H1 (cell line): ENCODE measurements at regions not wholly inside any gene's neighbourhood (a gene's known extent, or its start where the extent isn't known, plus 50 kb on each side); places are given as distances from the start of the nearest gene placed in this dataset.
A peak's percentile ranks its signal among the peaks of the same experiment; 100 is the strongest.

Source experiments
- CTCF ChIA-PET: fragments of 300-600 bp; sonication (Branson Sonifier 250); formaldehyde crosslinking; loops from one replicate; lab custom pipeline; 2021; ENCODE audit not compliant: partially characterized antibody; lab: Charles Lee
- POLR2A ChIA-PET: fragments of 300-600 bp; sonication (Branson Sonifier 250); formaldehyde crosslinking; loops from one replicate; lab custom pipeline; 2021; ENCODE audit warnings: inconsistent platforms; ENCODE audit not compliant: partially characterized antibody; lab: Charles Lee
- DNase-seq, 2 experiments: peaks; one replicate each; pipeline versions ENCODE4 v3.0.0 to v3.0.0-alpha.2; 2010 to 2022; ENCODE audit warnings: low spot score in 2 of 2, low read depth in 1 of 2, mixed read lengths in 1 of 2
- FAIRE-seq: peaks from 2 replicates; lab custom pipeline; 2011; peaks lifted over from hg19 to GRCh38; lab: Jason Lieb, UNC
- H2AFZ ChIP-seq: 2 replicates; pipeline ENCODE4 v1.8.1; 2012; ENCODE audit warnings: low read length, inconsistent platforms
- H2AK5ac ChIP-seq: 2 replicates; pipeline ENCODE4 v1.6.1; 2013; ENCODE audit warnings: low read depth, low read length
- H2BK120ac ChIP-seq: replicated peaks from 2 replicates; pipeline ENCODE3; 2013; ENCODE audit warnings: low read depth, low read length, inconsistent platforms
- H2BK12ac ChIP-seq: 2 replicates; pipeline ENCODE4 v1.6.1; 2013; ENCODE audit warnings: low read depth, low read length
- H2BK15ac ChIP-seq: 2 replicates; pipeline ENCODE4 v1.6.1; 2013; ENCODE audit warnings: low read length
- H2BK20ac ChIP-seq: 2 replicates; pipeline ENCODE4 v1.6.1; 2013; ENCODE audit warnings: low read length
- H2BK5ac ChIP-seq: 2 replicates; pipeline ENCODE4 v1.6.1; 2013; ENCODE audit warnings: low read depth, low read length
- H3K14ac ChIP-seq: 2 replicates; pipeline ENCODE4 v1.6.1; 2013; ENCODE audit warnings: inconsistent platforms; ENCODE audit not compliant: insufficient read length
- H3K18ac ChIP-seq: 2 replicates; pipeline ENCODE4 v1.6.1; 2013; ENCODE audit warnings: low read length; ENCODE audit errors: extremely low read depth
- H3K23ac ChIP-seq: 2 replicates; pipeline ENCODE4 v1.6.1; 2013; ENCODE audit warnings: inconsistent platforms; ENCODE audit not compliant: insufficient read length
- H3K23me2 ChIP-seq: 2 replicates; pipeline ENCODE4 v1.6.1; 2013; ENCODE audit warnings: low read depth, low read length
- H3K27ac ChIP-seq: 2 replicates; pipeline ENCODE4 v1.6.1; 2011; ENCODE audit warnings: low read depth, low read length, inconsistent platforms
- H3K27me3 ChIP-seq, 4 experiments: replicated peaks in 1 of 4; 1 replicate in 1 of 4; 2 replicates in 3 of 4; pipeline versions ENCODE4 v1.6.1 to v1.8.1; 2011 to 2013; ENCODE audit warnings: low read length in 3 of 4, mild to moderate bottlenecking in 3 of 4, inconsistent platforms in 2 of 4, mixed read lengths in 2 of 4, moderate library complexity in 1 of 4; ENCODE audit not compliant: control insufficient read depth in 3 of 4, insufficient read depth in 3 of 4; ENCODE audit errors: extremely low read depth in 1 of 4
- H3K36me3 ChIP-seq, 4 experiments: 2 replicates each; pipeline versions ENCODE4 v1.6.1 to v1.8.1; 2011 to 2013; ENCODE audit warnings: mild to moderate bottlenecking in 4 of 4, low read length in 3 of 4, moderate library complexity in 2 of 4, control low read depth in 1 of 4, inconsistent platforms in 1 of 4; ENCODE audit not compliant: insufficient read depth in 4 of 4, control insufficient read depth in 2 of 4
- H3K4ac ChIP-seq: replicated peaks from 2 replicates; pipeline ENCODE3; 2013; ENCODE audit warnings: low read length, low read depth, mixed read lengths, inconsistent platforms; ENCODE audit not compliant: insufficient read length
- H3K4me1 ChIP-seq, 4 experiments: replicated peaks in 1 of 4; 1 replicate in 1 of 4; 2 replicates in 3 of 4; pipeline versions ENCODE4 v1.6.1 to v1.8.1; 2011 to 2013; ENCODE audit warnings: low read length in 3 of 4, inconsistent platforms in 2 of 4, mixed read lengths in 1 of 4; ENCODE audit not compliant: insufficient read depth in 4 of 4, control insufficient read depth in 3 of 4
- H3K4me2 ChIP-seq, 2 experiments: 2 replicates each; pipeline versions ENCODE4 v1.6.1 to v1.8.1; 2011 to 2013; ENCODE audit warnings: low read depth in 2 of 2, low read length in 2 of 2, control low read depth in 1 of 2, inconsistent platforms in 1 of 2, mild to moderate bottlenecking in 1 of 2; ENCODE audit not compliant: insufficient read depth in 1 of 2
- H3K4me3 ChIP-seq, 4 experiments: fragments of 200-600, 300-600 bp in 1 of 4; sonication (generic), shearing (Covaris generic), sonication (Bioruptor Twin) in 1 of 4; 2 replicates each; pipeline versions ENCODE4 v1.5.1 to v1.8.1; 2011 to 2016; ENCODE audit warnings: low read length in 4 of 4, low read depth in 3 of 4, control low read depth in 2 of 4, inconsistent platforms in 2 of 4, mild to moderate bottlenecking in 2 of 4, mixed read lengths in 1 of 4, moderate library complexity in 1 of 4; ENCODE audit not compliant: insufficient read depth in 2 of 4; ENCODE audit errors: extremely low read depth in 1 of 4
- H3K56ac ChIP-seq: replicated peaks from 2 replicates; pipeline ENCODE3; 2013; ENCODE audit warnings: low read depth, mild to moderate bottlenecking, mixed read lengths, low read length, inconsistent platforms; ENCODE audit not compliant: insufficient read length
- H3K79me1 ChIP-seq: 2 replicates; pipeline ENCODE4 v1.6.1; 2013; ENCODE audit warnings: low read depth, low read length, control low read depth
- H3K79me2 ChIP-seq, 2 experiments: 2 replicates each; pipeline versions ENCODE4 v1.6.1 to v1.8.1; 2012 to 2013; ENCODE audit warnings: low read length in 2 of 2, mild to moderate bottlenecking in 2 of 2, inconsistent platforms in 1 of 2; ENCODE audit not compliant: insufficient read depth in 2 of 2, control insufficient read depth in 1 of 2
- H3K9ac ChIP-seq, 4 experiments: replicated peaks in 1 of 4; 1 replicate in 1 of 4; 2 replicates in 3 of 4; pipeline versions ENCODE4 v1.6.1 to v1.8.1; 2011 to 2013; ENCODE audit warnings: low read depth in 3 of 4, low read length in 3 of 4, control low read depth in 2 of 4, mild to moderate bottlenecking in 2 of 4, moderate library complexity in 2 of 4, inconsistent platforms in 1 of 4; ENCODE audit errors: extremely low read depth in 1 of 4
- H3K9me3 ChIP-seq, 2 experiments: 2 replicates each; pipeline versions ENCODE4 v1.6.1 to v1.8.1; 2012 to 2013; ENCODE audit warnings: mild to moderate bottlenecking in 2 of 2, moderate library complexity in 2 of 2, control low read depth in 1 of 2, inconsistent platforms in 1 of 2, low read depth in 1 of 2, low read length in 1 of 2, mixed read lengths in 1 of 2; ENCODE audit not compliant: insufficient read depth in 2 of 2
- H4K20me1 ChIP-seq, 2 experiments: replicated peaks in 1 of 2; 2 replicates each; pipeline versions ENCODE3 to v1.8.1; 2011 to 2013; ENCODE audit warnings: inconsistent platforms in 2 of 2, low read length in 2 of 2, mild to moderate bottlenecking in 1 of 2; ENCODE audit not compliant: insufficient read depth in 2 of 2, control insufficient read depth in 1 of 2
- H4K5ac ChIP-seq: 2 replicates; pipeline ENCODE4 v1.6.1; 2013; ENCODE audit warnings: low read length, low read depth, mixed read lengths, inconsistent platforms; ENCODE audit not compliant: insufficient read length
- H4K8ac ChIP-seq: 2 replicates; pipeline ENCODE4 v1.8.0; 2013; ENCODE audit warnings: mild to moderate bottlenecking, moderate library complexity, low read length, inconsistent platforms; ENCODE audit not compliant: insufficient read depth; ENCODE audit errors: extremely low read depth
- H4K91ac ChIP-seq: replicated peaks from 2 replicates; pipeline ENCODE3; 2013; ENCODE audit warnings: low read length, mixed read lengths, inconsistent platforms; ENCODE audit not compliant: insufficient read length
- CREB1 ChIP-seq: IDR thresholded peaks from 2 replicates; pipeline ENCODE4 v1.6.1; 2012; ENCODE audit warnings: inconsistent platforms
- KDM5A ChIP-seq: fragments of 200-600 bp; IDR thresholded peaks from 2 replicates; pipeline ENCODE4 v1.7.1; 2012; ENCODE audit warnings: mild to moderate bottlenecking, low read length, inconsistent platforms, mixed read lengths
- SAP30 ChIP-seq: fragments of 300-600 bp; sonication (generic); IDR thresholded peaks from 2 replicates; pipeline ENCODE4 v1.7.1; 2012; ENCODE audit warnings: low read length, moderate library complexity, mild to moderate bottlenecking, inconsistent platforms; ENCODE audit not compliant: insufficient read depth, insufficient replicate concordance
- SRF ChIP-seq: IDR thresholded peaks from 2 replicates; pipeline ENCODE4 v1.6.1; 2011; ENCODE audit warnings: mild to moderate bottlenecking, low read depth, low read length, moderate library complexity
- WGBS, 2 experiments: shearing (Covaris generic) in 1 of 2; methylation state at CpG; one replicate each; pipeline versions ENCODE4 v1.1.6 to v1.1.7; 2013 to 2015; ENCODE audit warnings: low lambda C conversion rate in 2 of 2, mixed read lengths in 2 of 2, inconsistent platforms in 1 of 2, low coverage in 1 of 2, missing lambda C conversion rate in 1 of 2; ENCODE audit not compliant: insufficient replicate concordance in 2 of 2, insufficient coverage in 1 of 2, insufficient read length in 1 of 2; ENCODE audit errors: extremely low coverage in 1 of 2, missing lambda C conversion rate in 1 of 2; 5-methylcytosine and 5-hydroxymethylcytosine counted together

DNA sequence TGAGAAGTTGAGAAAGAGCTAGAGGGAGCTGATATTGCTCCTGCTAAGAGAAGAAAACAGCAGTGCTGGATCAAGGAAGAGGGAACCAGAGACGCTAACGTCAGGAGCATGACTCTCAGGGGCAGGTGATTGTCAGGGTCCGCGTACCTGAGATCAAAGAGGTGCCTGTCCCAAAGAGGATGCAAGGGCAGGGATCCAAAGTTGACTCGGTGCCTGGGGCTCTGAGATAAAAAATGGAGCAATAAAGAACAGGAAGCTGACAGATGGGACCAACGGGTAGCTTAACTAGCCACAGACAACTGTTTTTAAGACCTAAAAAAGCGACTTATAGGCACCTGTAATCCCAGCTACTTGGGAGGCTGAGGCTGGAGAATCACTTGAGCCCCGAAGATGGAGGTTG lies 517.8 kb downstream of the IRX1 start:
- H3K4me3 ChIP-seq = no peak overlapping the region
- no peaks in the 10 kb centered on the region for H3K23me2 ChIP-seq
- no peaks in the 10 kb centered on the region for H3K79me1 ChIP-seq
- no peak overlapping the region for H3K56ac ChIP-seq
- H3K27me3 ChIP-seq = no peaks in the 10 kb centered on the region
- H3K14ac ChIP-seq = no peak overlapping the region
- no peak overlapping the region for H2BK120ac ChIP-seq
- H2BK5ac ChIP-seq = no peak overlapping the region
- H3K18ac ChIP-seq = no peak overlapping the region
- POLR2A ChIA-PET = no interaction called here
- no peak overlapping the region for H4K8ac ChIP-seq
- no peak overlapping the region for H2AK5ac ChIP-seq
- 89% methylated on average over 8 of the region's 8 CpGs; no CpG with 5 or more reads in 1 of the 2 experiments for WGBS, 2 experiments
- no peaks in the 10 kb centered on the region for H3K4me1 ChIP-seq
- no peak overlapping the region for H3K27ac ChIP-seq
- H3K79me2 ChIP-seq = no peaks in the 10 kb centered on the region
- H2BK12ac ChIP-seq = no peak overlapping the region
- TF ChIP-seq CREB1 = no peak
- no peak for TF ChIP-seq SRF
- TF ChIP-seq SAP30 = no peak
- TF ChIP-seq KDM5A = no peak
- TF ChIP-seq, all 59 proteins: peak for 0
- Histone ChIP-seq H3K4me2 (no peak overlapping the region), H2BK20ac (no peak overlapping the region), H3K9ac (no peak overlapping the region), H2AFZ (0 out of 2 replicates have a peak overlapping the region, but pooled peaks have one; percentile 65), H2BK15ac (no peak overlapping the region), H3K23ac (no peak overlapping the region), H4K5ac (no peak overlapping the region), H4K91ac (no peak overlapping the region), H4K20me1 (no peaks in the 10 kb centered on the region), H3K9me3 (no peaks in the 10 kb centered on the region), H3K4ac (no peak overlapping the region), H3K36me3 (no peaks in the 10 kb centered on the region)
- FAIRE-seq (no peak), DNase-seq (no peak)
- CTCF ChIA-PET = interaction anchor here (1.3 kb wide), 1 partner anchor 182 kb away, joined by 5 read pairs; no protein-coding TSS in a partner anchor
